ENCODE measurements at regions not wholly inside any gene's neighbourhood (a gene's known extent, or its start where the extent isn't known, plus 50 kb on each side); places are given as distances from the start of the nearest gene placed in this dataset.

GRCh38 chr4:3831529-3832150 is 65.5 kb downstream of the ADRA2C start:
- no peaks in the 10 kb centered on the region for H3K9me2 ChIP-seq (replicated peaks; ENCODE audit: insufficient read depth, low read length)
- H4K20me1 ChIP-seq (ENCODE audit: insufficient read depth, low read length): no peaks in the 10 kb centered on the region

GRCh38 chr4:3832536-3833220 is 66.5 kb downstream of the ADRA2C start:
- H3K27ac ChIP-seq (ENCODE audit: low read length): no peak overlapping the region
- H3K4me2 ChIP-seq (ENCODE audit: low read depth, low read length): no peak overlapping the region
- H3K27me3 ChIP-seq (replicated peaks; ENCODE audit: insufficient read depth, low read length): peaks cover 97% of the 10 kb centered on the region
- H4K20me1 ChIP-seq (ENCODE audit: insufficient read depth, low read length): no peaks in the 10 kb centered on the region
- DNase-seq: no peak
- no peak overlapping the region for H2AFZ ChIP-seq (ENCODE audit: low read length)
- no peaks in the 10 kb centered on the region for H3K9me2 ChIP-seq (replicated peaks; ENCODE audit: insufficient read depth, low read length)
- no peaks in the 10 kb centered on the region for H3K4me1 ChIP-seq (ENCODE audit: low read length)
- no peaks in the 10 kb centered on the region for H3F3A ChIP-seq (ENCODE audit: insufficient read depth, low read length)
- H3K79me2 ChIP-seq (ENCODE audit: low read length): no peaks in the 10 kb centered on the region
- H3K9me3 ChIP-seq (replicated peaks; ENCODE audit: insufficient read depth, low read length): no peaks in the 10 kb centered on the region
- no peaks in the 10 kb centered on the region for H3K36me3 ChIP-seq (replicated peaks; ENCODE audit: insufficient read depth, low read length)
- H3K4me3 ChIP-seq (ENCODE audit: low read length): no peak overlapping the region
- TF ChIP-seq CTCF (IDR thresholded peaks at IDR 0.05; ENCODE audit: low read length) (no peak), EZH2 (optimal IDR thresholded peaks at IDR 0.05; ENCODE audit: low read depth, low read length) (no peak), EZH2phosphoT487 (IDR thresholded peaks at IDR 0.05; ENCODE audit: low read length) (no peak)
- no peak overlapping the region for H3K9ac ChIP-seq (ENCODE audit: low read length)

More at GRCh38 chr4:3831529-3832150, 65.5 kb downstream of the ADRA2C start:
- Histone ChIP-seq H3K4me2 (ENCODE audit: low read depth, low read length) (no peak overlapping the region), H3K9ac (ENCODE audit: low read length) (no peak overlapping the region), H3K79me2 (ENCODE audit: low read length) (no peaks in the 10 kb centered on the region), H3K36me3 (replicated peaks; ENCODE audit: insufficient read depth, low read length) (no peaks in the 10 kb centered on the region), H2AFZ (ENCODE audit: low read length) (no peak overlapping the region), H3K4me3 (ENCODE audit: low read length) (no peak overlapping the region), H3K27ac (ENCODE audit: low read length) (no peak overlapping the region), H3K27me3 (replicated peaks; ENCODE audit: insufficient read depth, low read length) (peaks cover 97% of the 10 kb centered on the region), H3F3A (ENCODE audit: insufficient read depth, low read length) (no peaks in the 10 kb centered on the region), H3K9me3 (replicated peaks; ENCODE audit: insufficient read depth, low read length) (no peaks in the 10 kb centered on the region), H3K4me1 (ENCODE audit: low read length) (no peaks in the 10 kb centered on the region)
- no peak for TF ChIP-seq EZH2 (optimal IDR thresholded peaks at IDR 0.05; ENCODE audit: low read depth, low read length)
- no peak for TF ChIP-seq CTCF (IDR thresholded peaks at IDR 0.05; ENCODE audit: low read length)
- no peak for TF ChIP-seq EZH2phosphoT487 (IDR thresholded peaks at IDR 0.05; ENCODE audit: low read length)
- no peak for DNase-seq

GRCh38 chr4:3833326-3833989 is 67.3 kb downstream of the ADRA2C start:
- Histone ChIP-seq H3K4me3 (ENCODE audit: low read length) (no peak overlapping the region), H3K9me2 (replicated peaks; ENCODE audit: insufficient read depth, low read length) (no peaks in the 10 kb centered on the region), H2AFZ (ENCODE audit: low read length) (no peak overlapping the region), H3K9me3 (replicated peaks; ENCODE audit: insufficient read depth, low read length) (no peaks in the 10 kb centered on the region), H3K79me2 (ENCODE audit: low read length) (no peaks in the 10 kb centered on the region), H3K27me3 (replicated peaks; ENCODE audit: insufficient read depth, low read length) (peaks cover 94% of the 10 kb centered on the region), H4K20me1 (ENCODE audit: insufficient read depth, low read length) (no peaks in the 10 kb centered on the region), H3K36me3 (replicated peaks; ENCODE audit: insufficient read depth, low read length) (no peaks in the 10 kb centered on the region), H3K4me1 (ENCODE audit: low read length) (no peaks in the 10 kb centered on the region), H3K9ac (ENCODE audit: low read length) (no peak overlapping the region), H3K27ac (ENCODE audit: low read length) (no peak overlapping the region), H3K4me2 (ENCODE audit: low read depth, low read length) (no peak overlapping the region), H3F3A (ENCODE audit: insufficient read depth, low read length) (no peaks in the 10 kb centered on the region)
- no peak for DNase-seq
- TF ChIP-seq CTCF (IDR thresholded peaks at IDR 0.05; ENCODE audit: low read length) (no peak), EZH2 (optimal IDR thresholded peaks at IDR 0.05; ENCODE audit: low read depth, low read length) (no peak), EZH2phosphoT487 (IDR thresholded peaks at IDR 0.05; ENCODE audit: low read length) (no peak)
